ENCODE measurements at regions not wholly inside any gene's neighbourhood (a gene's known extent, or its start where the extent isn't known, plus 50 kb on each side); places are given as distances from the start of the nearest gene placed in this dataset.

DNA sequence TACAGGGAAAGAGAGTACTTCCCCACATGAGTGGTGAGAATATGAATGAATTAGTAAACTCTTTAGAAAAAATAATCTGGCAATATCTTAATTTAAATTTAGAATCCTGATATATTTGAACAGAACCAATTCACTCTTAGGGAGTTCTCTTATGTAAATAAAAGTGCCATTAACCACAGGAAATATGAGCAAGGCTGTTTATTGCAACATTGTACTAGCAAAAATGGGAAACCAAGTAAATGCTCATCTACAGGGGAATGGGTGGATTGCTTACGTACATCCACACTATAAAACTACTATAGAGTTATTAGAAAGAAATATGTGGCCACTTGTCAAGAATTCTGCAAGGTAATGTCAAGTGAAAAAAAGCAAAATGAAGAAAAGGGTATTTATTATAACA lies 274.5 kb downstream of the TLE1 start:
- no peak for DNase-seq (ENCODE audit: low spot score in 2 of 2)
- intact Hi-C loops (cut with DNase I; ENCODE audit: low total_unique reads) = no loop called here
- no peak overlapping the region for H3K4me3 ChIP-seq (ENCODE audit: low read depth, poor library complexity, severe bottlenecking)
- TF ChIP-seq, protein P1, sequence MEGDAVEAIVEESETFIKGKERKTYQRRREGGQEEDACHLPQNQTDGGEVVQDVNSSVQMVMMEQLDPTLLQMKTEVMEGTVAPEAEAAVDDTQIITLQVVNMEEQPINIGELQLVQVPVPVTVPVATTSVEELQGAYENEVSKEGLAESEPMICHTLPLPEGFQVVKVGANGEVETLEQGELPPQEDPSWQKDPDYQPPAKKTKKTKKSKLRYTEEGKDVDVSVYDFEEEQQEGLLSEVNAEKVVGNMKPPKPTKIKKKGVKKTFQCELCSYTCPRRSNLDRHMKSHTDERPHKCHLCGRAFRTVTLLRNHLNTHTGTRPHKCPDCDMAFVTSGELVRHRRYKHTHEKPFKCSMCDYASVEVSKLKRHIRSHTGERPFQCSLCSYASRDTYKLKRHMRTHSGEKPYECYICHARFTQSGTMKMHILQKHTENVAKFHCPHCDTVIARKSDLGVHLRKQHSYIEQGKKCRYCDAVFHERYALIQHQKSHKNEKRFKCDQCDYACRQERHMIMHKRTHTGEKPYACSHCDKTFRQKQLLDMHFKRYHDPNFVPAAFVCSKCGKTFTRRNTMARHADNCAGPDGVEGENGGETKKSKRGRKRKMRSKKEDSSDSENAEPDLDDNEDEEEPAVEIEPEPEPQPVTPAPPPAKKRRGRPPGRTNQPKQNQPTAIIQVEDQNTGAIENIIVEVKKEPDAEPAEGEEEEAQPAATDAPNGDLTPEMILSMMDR (IDR thresholded peaks at IDR 0.05) = no peak
- TF ChIP-seq POLR2A (IDR thresholded peaks at IDR 0.05) = no peak
- 83 to 91% methylated on average over 1 of the region's 1 CpG for WGBS, 2 donors

DNA sequence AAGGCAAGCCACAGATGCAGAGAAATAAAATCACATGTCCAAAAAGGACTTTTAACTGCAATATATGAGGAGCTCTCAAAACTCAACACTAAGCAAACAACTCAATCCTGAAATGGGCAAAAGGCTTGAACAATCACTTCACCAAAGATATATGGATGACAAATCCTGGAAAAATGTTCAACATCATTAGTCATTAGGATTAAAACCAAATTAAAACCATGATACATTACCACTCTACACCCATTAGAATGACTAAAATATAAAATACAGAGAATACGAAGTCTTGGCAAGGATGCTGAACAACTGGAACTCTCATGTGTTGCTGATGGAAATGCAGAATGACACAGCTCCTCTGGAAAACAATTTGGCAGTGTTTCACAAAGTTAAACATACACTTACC lies 277.4 kb downstream of the TLE1 start:
- TF ChIP-seq, protein P1 (IDR thresholded peaks at IDR 0.05) = no peak
- TF ChIP-seq POLR2A (IDR thresholded peaks at IDR 0.05) = no peak
- intact Hi-C loops (cut with DNase I; ENCODE audit: low total_unique reads) = no loop called here
- 48 to 54% methylated on average over 1 of the region's 1 CpG for WGBS, 2 donors
- H3K4me3 ChIP-seq (ENCODE audit: low read depth, poor library complexity, severe bottlenecking) = no peak overlapping the region
- no peak for DNase-seq (ENCODE audit: low spot score in 2 of 2)

DNA sequence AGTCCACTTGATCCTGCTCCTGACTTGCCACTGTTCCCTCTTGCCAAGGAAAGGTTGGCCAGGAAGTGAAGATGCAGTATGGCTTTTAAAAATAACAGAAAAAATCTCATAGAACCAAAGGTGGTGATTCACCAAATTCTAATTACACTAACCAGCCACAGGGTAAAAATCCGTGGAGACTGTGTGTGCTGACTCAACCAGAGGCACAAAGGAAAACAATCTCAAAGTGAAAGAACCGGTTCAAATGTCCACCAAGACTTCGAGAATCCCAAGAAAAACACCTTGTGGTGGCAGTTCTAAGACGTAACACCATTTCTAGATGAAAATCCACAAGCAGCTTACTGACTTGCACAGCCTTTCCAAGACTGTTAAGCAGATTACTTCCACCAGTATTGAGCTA lies 279.1 kb downstream of the TLE1 start:
- no peak for DNase-seq (ENCODE audit: low spot score in 2 of 2)
- WGBS, 2 donors = 59 to 62% methylated on average over 4 of the region's 4 CpGs
- H3K4me3 ChIP-seq (ENCODE audit: low read depth, poor library complexity, severe bottlenecking) = no peak overlapping the region
- TF ChIP-seq, protein P1 (IDR thresholded peaks at IDR 0.05) = no peak
- TF ChIP-seq POLR2A (IDR thresholded peaks at IDR 0.05) = no peak
- intact Hi-C loops (cut with DNase I; ENCODE audit: low total_unique reads) = no loop called here

DNA sequence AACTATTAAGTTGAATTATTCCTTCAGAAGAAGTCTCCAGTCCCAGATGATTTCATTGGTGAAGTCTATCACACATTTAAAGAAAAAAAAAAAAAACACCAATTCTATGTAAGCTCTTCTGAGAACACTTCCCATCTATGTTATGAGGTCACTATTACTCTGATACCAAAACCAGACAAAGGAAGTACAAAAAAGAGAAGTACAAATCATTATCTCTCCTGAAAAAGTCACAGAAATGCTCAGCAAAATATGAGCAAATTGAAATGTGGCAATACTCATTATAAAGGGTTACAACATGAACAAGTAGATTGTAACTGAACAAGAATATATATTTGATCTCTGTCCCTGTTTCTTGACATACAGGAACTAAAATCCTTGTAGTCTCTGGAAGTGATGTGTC lies 280.4 kb downstream of the TLE1 start:
- no peak for DNase-seq (ENCODE audit: low spot score in 2 of 2)
- no peak overlapping the region for H3K4me3 ChIP-seq (ENCODE audit: low read depth, poor library complexity, severe bottlenecking)
- intact Hi-C loops (cut with DNase I; ENCODE audit: low total_unique reads) = no loop called here
- TF ChIP-seq, protein P1 (IDR thresholded peaks at IDR 0.05) = no peak

DNA sequence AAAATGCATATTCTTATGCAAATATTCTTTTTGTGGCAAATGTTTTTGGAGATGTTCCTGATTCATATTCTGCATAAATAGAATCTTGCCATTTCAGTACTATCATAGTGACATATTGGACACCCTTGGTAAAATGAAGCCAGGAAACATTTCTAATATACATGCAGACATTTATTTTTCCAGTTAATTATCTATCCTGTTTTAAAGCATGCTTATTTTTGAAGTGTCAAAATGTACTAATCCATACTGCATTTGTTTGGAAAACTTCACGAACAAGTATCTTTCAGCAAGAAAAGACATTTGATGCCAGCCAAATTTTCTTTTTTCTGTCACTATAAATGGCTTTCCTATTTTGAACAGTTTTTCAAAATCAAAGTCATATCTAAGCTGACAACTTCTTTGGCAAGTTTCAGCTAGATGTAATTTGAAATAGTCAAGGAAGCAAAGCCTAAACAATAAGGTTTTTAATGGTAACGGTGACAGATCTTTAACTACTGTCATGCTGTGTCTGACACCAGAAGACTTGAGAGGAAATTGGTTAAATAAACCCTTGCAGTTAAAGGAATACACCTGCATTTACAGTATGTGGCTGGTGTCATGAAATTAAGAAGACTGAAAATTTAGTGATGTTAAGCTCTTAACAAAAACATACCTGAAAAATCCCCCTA lies 284.3 kb downstream of the TLE1 start:
- 64 to 73% methylated on average over 2 of the region's 2 CpGs for WGBS, 2 donors
- intact Hi-C loops (cut with DNase I; ENCODE audit: low total_unique reads) = no loop called here

More for the DNA sequence above, 284.3 kb downstream of the TLE1 start:
- TF ChIP-seq, protein P1 (IDR thresholded peaks at IDR 0.05) = no peak
- no peak for TF ChIP-seq POLR2A (IDR thresholded peaks at IDR 0.05)
- no peak overlapping the region for H3K4me3 ChIP-seq (ENCODE audit: low read depth, poor library complexity, severe bottlenecking)
- no peak for DNase-seq (ENCODE audit: low spot score in 2 of 2)
